HG03095 (cell line): ENCODE measurements at regions not wholly inside any gene's neighbourhood (a gene's known extent, or its start where the extent isn't known, plus 50 kb on each side); places are given as distances from the start of the nearest gene placed in this dataset.
"Not testable (repeated sequence)": the region's sequence is repeated elsewhere in the genome, so short reads cannot be mapped to it uniquely, and the experiment has no call there.

ENCODE experiments used
- ATAC-seq: cut with Tn5 transposase; IDR thresholded peaks from one replicate; pipeline ENCODE4 v1.9.1; 2021; ENCODE audit warnings: moderate library complexity; ENCODE audit not compliant: unreplicated experiment

DNA sequence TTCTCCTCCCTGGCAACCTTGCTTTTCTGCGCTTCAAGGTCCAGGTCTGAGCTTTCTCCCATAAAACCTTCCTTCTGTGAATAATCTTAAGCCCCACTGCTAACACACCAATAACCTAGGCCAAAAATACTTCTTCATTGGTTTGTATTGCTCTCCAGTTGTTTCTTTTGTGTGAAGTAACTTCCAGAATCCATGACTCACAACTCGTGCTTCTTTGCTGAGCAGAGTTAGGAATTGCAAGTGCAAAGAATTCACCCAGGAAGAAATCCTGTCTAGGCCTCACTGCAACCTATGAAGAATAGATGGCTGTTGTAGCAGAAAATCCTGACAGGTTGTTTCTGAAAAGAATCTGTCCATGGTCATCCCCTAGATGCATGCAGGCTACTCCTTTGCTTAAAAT is 295.7 kb downstream of the MED10 start:
- no peak for ATAC-seq

GRCh38 chr5:6081727-6082210 is 296.6 kb downstream of the MED10 start:
- no peak for ATAC-seq

DNA sequence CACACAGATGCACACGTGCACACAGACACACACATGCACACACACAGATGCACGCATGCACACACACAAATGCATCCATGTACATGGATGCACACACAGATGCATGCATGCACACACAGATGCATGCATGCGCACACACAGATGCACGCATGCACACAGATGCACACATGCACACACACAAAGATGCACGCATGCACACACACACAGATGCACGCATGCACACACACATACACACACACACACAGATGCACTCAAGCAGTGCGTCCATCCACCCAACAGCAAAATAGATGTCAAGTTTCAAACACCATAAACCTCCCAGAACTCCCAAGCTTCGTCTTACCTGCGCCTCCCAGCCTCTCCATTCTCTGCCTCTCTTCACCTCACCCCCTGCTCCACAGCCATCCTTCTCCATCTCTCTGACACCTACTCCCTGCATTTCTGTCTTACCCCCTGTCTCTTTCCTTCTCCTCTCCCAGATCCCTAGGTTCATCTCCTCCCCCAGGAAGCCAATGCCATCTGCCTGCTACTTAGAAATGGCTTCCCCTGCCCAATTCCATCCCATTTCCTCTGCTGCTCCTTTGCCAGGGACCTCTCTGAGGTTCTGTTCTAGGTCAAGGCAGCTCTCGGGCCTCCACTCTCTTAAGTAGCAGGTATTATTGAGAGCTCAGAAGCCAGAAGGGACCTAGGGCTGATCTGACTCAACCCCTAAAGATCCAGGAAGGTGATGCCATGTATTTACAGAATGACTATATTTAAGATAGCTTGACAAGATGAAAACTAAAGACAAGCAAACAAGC is 297.2 kb downstream of the MED10 start:
- no peak for ATAC-seq

DNA sequence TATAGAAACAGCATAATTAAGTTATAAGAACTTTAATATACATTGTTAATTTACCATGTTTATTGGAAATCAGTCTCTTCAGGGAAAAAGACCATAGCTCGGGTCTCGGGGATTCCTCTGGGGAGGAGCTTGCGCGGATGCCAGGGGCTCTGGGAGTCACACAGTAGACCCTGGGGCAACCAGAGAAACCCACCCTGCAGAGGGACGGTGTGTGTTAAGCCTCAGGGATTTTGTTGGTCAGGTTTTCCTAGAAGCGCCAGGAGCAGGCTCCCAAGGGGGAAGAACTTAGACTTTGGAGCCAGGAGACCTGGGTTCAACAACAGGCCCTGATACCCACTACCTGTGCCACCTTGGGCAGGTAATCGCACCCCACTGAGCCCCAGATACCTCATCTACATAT is 297.9 kb downstream of the MED10 start:
- no peak for ATAC-seq

- no peak for ATAC-seq
Measured at GRCh38 chr5:6078881-6079280, 299.5 kb downstream of the MED10 start.

GRCh38 chr5:6076341-6077239 is 301.8 kb downstream of the MED10 start:
- ATAC-seq, result no peak

GRCh38 chr5:6072488-6072887 is 305.9 kb downstream of the MED10 start:
- ATAC-seq, result not testable (repeated sequence)

DNA sequence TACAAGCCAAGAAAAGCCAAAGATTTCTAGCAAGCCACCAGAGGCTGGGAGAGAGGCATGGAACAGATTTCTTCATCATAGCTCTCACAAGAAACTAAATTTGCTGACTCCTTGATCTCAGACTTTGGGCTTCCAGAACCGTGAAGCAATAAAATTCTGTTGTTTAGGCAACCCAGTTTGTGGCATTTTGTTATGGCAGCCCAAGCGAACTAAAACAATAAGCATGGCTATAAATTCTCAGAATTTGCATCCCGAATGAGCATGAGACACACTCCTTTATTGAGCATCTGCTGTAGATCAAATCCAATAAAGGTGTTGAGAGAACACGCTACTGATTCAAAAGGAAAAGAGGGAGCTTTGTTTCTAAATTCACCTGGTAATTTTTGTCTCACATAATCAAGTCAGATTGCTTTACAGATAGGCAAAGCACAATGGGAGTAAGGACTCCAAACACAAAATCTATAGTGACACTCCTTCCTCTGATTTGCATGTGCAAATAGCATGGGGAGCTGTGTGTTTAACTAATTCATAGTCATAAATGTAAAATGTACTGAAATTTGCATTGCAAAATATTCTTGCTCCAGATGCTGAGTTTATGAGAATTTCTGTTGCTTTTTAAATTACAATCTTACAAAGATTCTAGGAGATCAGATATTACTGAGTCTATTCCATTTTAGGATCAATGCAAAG is 308.7 kb downstream of the MED10 start:
- no peak for ATAC-seq

DNA sequence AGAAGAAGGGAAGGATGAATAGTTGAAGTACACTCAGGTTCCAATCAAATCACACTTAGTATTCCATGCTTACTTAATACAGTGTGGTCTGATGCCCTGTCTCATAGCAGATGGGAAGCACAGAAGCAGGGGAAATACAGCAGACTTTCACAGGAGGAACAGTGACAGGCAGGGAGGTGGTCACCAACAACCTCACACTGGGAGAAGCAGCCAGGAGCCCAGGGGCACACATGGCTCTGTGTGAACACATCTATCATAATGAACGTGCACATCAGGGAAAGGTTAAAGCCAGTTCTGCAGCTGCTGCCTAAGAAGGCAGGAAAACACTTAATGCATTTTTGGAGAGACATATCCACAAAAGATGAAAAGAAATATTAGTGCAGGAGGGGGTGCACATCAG is 312.3 kb downstream of the MED10 start:
- no peak for ATAC-seq

GRCh38 chr5:6059137-6059800 is 319.1 kb downstream of the MED10 start:
- ATAC-seq, result no peak

DNA sequence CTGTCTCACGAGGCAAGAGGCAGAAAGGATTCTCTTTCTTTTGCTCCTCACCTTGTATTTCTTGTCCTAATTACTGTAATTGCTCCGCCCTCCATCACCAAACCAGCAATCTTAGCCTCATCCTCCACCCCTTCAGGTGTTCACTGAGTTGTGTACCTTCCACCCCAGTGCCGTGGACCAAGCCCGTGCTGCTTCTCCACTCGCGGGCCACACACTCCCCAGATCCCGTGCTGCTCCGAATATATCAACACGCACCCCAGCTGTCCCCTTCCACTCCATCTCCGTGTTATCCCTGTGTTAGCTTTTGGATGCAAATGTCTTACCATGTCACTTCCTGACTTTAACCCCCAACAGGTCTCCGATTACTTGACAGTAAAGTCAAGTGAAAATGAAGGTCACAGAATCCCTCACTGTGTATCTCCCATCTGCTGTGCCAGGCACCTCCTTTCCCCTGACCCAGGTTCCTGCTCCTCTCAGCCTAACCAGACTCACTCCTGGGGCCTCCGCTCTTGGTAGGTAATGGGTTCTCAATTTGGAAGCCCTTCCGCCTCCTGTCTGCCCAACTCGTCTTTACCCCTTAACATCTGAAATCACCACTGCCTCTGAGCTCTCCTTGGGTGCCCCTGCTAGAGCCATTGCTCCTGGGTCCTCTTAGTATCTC is 320.2 kb downstream of the MED10 start:
- no peak for ATAC-seq

- ATAC-seq, result no peak
Measured at GRCh38 chr5:6056280-6056679, 322.1 kb downstream of the MED10 start.

DNA sequence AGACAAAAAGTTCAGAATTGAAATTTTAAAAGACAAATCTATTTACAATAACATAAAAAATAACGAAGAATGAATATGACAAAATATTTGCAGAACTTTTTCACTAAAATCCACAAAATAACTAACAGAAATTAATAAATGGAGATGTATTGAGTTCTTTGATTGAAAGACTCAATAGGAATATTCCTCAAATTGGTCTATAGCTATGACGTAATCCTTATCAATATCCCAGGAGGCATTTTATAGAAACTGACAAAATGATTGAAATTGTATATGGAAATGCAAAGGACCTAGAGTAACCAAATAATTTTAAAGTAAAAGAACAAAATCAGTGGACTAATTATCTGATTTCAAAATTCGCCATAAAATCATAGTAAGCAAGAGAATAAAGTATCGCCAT is 328.7 kb downstream of the MED10 start:
- ATAC-seq, result no peak

DNA sequence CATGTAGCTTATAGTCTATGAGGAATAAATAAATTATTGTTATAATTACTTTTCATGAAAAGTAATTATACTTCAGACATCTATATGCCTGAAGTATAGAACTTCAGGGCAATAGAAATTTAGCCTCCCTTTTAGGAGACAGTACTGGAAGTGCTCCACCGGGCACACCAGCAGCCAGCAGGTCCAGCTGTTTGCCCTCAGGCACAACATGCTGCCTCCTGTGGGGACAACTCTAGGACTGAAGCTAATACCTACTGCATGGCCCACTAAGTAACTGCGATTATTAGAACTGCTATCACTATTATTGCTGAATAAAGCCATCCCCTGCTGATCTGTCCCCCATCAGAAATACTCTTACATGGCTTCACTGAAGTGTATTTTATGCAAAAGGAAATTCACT is 329.6 kb downstream of the MED10 start:
- ATAC-seq, result no peak

- ATAC-seq, result no peak
Measured at GRCh38 chr5:6046296-6046967, 331.9 kb downstream of the MED10 start.

GRCh38 chr5:6043491-6044310 is 334.6 kb downstream of the MED10 start:
- no peak for ATAC-seq

DNA sequence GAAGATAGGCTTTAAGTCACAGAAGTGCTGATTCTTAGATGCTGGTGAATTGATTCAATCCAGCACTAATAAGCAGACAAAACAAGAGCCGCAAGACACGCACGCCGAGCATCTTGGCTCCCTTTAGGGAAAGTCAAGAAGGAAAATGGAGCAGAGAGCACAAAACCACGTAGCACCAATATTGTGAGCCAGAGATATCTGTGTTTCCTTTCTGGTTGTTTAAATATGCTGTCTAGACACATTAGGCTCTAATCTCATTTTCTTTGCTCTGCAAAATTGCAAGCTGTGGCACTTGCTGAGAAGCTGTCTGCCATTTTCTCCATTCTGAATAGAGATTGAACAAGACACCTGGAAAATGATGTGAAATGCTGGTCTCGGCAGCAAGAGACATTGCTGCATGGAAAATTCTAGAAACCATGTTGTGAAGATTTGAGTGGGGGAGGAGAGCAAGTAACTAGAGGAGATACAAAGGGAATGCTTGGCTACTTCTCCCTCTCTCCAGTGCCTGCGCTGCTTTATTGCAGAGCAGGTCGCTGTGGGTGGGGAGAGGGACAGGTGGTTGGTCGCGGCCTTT is 336.3 kb downstream of the MED10 start:
- no peak for ATAC-seq

DNA sequence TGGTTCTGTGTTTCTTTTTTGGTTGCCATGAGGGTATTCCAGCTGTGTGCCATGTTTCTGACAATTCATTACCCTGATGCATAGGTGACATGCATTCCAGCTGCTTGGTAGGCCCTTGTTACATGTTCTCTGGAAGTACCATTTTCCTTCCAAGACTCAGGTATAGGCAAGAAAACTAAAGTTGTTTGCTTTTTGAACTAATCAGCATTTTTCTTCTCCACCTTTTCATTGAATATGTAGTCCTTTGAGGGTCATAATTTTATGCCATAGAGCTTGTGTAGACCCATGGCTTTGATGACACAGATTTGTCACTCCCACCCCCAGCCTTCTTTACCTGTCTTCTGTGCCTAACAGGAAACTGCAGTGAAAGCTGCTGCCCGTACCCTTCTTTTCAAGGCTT is 339.2 kb downstream of the MED10 start:
- no peak for ATAC-seq

GRCh38 chr5:6036006-6036405 is 342.3 kb downstream of the MED10 start:
- no peak for ATAC-seq
